ENCODE measurements at regions not wholly inside any gene's neighbourhood (a gene's known extent, or its start where the extent isn't known, plus 50 kb on each side); places are given as distances from the start of the nearest gene placed in this dataset.

- Histone ChIP-seq H4K20me1 (ENCODE audit: insufficient read depth, low read length) (no peaks in the 10 kb centered on the region), H3K4me2 (ENCODE audit: low read depth, low read length) (no peak overlapping the region), H3K27me3 (ENCODE audit: control insufficient read depth in 1 of 2, insufficient read depth in 2 of 2, low read length in 2 of 2) (no peaks in the 10 kb centered on the region), H3K79me2 (ENCODE audit: insufficient read depth, low read length) (no peaks in the 10 kb centered on the region), H3K4me3 (replicated peaks in 1 of 3; ENCODE audit: insufficient read depth in 1 of 3, low read depth in 2 of 3, low read length in 3 of 3) (no peak overlapping the region), H3K4me1 (ENCODE audit: insufficient read depth, low read length) (no peaks in the 10 kb centered on the region), H3K9me3 (ENCODE audit: low read length) (no peaks in the 10 kb centered on the region), H2AFZ (ENCODE audit: low read length) (no peak overlapping the region), H3K9ac (ENCODE audit: insufficient read depth, low read depth, low read length) (no peak overlapping the region), H3K27ac (ENCODE audit: extremely low read length, insufficient read depth, low read length) (no peak overlapping the region), H3K36me3 (replicated peaks in 1 of 2; ENCODE audit: control insufficient read depth in 1 of 2, insufficient read depth in 2 of 2, low read length in 2 of 2) (no peaks in the 10 kb centered on the region)
- POLR2A ChIA-PET, result no interaction called here
- in situ Hi-C loops (cut with HindIII; ENCODE audit: extremely low pct_ligation_motif_present, low pct_unique_long_range_greater_than_20kb) (no loop called here), intact Hi-C loops (cut with micrococcal nuclease; ENCODE audit: unreplicated experiment) (no loop called here)
- DNase-seq (ENCODE audit: low spot score) (no peak), FAIRE-seq (no peak), ATAC-seq (no peak)
- WGBS (ENCODE audit: low lambda C conversion rate), result 0% methylated on average over 3 of the region's 3 CpGs
- BruUV-seq (replicated peaks), result no TSS peak
- TF ChIP-seq YY1 (IDR thresholded peaks at IDR 0.05; ENCODE audit: insufficient read depth, insufficient replicate concordance, low read depth, low read length) (no peak), CSRNP2 (CRISPR knock-in tag; conservative IDR thresholded peaks at IDR 0.05; ENCODE audit: low read depth) (no peak), ZNF788 (CRISPR knock-in tag; IDR thresholded peaks at IDR 0.05; ENCODE audit: borderline replicate concordance) (no peak), ADNP (CRISPR knock-in tag; IDR thresholded peaks at IDR 0.05) (no peak)
- CTCF ChIA-PET (ENCODE audit: low intra/inter-chr PET ratio, low total read pairs), result no interaction called here
These were observed 51.2 kb upstream of the FAM47B start for GRCh38 chrX:34891391-34891790.

Data from HepG2 (cell line).